ENCODE measurements at regions not wholly inside any gene's neighbourhood (a gene's known extent, or its start where the extent isn't known, plus 50 kb on each side); places are given as distances from the start of the nearest gene placed in this dataset.

DNA sequence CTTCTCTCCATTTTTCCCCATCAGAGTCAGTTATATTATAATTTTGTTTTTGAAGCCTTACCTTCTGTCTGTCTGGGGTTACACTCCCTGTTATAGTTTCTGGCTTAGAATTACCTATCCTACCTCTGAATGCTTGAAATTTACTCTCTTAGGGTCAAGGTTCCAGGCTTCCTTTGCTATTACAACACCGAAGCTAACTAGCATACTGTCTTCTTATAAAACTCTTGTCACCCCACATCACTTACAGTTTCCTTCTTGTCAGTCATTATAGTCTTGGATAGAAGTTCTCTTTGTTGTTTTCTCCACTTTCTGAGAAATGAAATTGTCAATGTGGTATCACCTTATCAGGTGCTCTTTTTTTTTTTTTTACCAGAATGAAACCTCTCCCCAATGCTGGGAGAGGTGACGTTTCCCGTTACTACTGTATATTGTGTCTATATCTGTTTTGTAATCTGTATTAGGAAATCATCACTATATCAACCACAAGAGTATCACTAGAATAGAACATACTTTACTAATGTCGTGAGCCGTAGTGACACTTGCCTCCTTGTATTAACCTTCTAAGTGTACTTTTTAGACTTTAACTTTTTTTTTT is 69.2 kb upstream of the PSMA6 start:
- no peak for DNase-seq

DNA sequence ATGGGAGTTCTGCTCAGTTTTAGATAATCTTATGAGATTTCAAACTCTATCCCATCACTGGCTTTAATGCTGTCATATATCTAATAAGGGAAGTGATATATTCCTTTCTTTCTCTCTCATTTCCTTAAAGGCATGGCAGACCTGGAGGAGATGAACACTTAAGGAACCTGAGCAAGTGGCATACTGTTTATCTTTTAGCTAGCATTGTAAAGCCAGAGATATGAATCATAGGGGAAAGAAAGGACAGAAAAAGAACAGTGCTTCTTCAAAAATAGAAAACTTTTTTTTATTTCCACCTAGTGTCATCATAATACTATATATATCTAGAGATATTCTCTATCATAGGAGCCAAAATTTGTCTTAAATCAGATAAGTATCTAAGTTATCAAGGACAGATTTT is 68.3 kb upstream of the PSMA6 start:
- DNase-seq: no peak

DNA sequence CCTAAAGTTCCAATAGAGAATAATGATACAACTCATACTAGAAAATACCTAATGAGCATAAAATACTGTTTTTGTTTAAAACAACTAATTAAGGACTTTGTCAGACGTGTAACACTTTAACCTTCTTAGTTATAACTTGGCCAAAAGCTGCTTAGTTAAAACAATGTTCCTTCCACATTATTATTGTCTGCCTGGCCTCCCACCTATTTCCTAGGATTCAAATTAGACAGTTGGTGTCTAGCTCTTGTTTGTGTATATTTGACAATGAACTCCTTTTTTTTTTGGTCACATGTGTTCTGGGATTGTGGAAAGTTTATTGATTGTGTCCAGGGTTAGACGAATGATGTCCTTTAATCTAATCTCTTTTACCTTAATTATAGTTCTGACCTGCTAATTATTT is 67.6 kb upstream of the PSMA6 start:
- DNase-seq: no peak

DNA sequence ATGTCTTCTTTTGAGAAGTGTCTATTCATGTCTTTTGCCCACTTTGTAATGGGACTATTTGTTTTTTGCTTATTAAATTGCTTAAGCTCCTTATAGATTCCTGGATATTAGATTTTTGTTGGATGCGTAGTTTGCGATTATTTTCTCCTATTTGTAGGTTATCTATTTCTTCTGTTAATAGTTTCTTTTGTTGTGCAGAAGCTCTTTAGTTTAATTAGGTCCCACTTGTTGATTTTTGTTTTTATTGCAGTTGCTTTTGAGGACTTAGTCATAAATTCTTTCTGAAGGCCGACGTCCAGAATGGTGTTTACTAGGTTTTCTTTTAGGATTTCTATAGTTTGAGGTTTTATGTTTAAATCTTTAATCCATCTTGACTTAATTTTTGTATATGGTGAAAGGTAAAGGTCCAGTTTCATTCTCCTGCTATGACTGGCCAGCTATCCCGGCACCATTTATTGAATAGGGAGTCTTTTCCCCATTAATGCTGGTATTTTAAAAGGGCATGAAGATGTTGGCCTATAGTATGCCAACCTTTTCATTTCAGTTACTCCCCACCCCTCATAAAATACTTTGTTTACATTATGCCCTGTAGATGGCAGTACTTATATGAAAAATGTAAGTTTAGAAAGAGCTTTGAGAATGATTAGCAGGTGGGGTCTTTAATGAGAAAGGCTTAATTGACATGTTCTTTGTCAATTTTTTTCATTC is 62.9 kb upstream of the PSMA6 start:
- DNase-seq: no peak

DNA sequence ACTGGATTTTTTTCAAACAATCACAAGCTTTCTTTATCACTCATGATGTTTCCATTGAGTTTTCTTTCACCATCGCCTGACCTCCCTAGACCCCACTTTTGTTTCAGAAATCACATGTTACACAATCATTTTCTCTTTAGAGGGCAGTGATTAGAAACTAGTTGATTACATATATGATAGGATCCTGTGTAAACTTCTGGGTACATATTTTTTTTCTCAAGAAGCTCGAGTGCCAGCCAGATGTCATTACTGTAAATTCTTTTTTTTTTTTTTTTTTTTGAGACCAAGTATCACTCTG is 62.4 kb upstream of the PSMA6 start:
- DNase-seq: no peak

DNA sequence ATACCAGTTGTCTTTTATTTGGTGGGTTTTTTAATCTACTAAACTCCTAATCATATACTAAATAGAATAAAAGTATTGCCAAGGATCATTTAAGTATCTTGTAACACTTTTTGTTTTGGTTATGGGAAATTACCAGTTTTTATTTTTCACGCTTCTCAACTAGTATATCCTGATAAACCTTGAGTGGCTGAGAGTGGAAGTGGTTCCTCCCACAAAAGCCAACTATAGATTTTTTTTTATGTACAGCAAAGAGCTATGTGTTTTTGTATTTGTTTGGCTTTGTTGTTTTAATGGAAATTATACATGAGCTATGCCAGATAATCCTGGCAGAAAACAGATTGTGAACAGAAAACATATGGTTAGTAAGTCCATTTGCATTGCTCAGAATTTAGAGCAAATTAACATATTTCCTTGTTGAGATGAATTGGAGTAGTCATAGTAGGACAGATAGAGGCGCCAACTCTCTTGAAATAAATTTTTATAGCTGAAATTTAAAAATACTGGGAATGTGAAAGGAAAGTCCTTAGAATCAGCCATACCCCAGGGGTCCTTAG is 60.9 kb upstream of the PSMA6 start:
- DNase-seq: no peak

DNA sequence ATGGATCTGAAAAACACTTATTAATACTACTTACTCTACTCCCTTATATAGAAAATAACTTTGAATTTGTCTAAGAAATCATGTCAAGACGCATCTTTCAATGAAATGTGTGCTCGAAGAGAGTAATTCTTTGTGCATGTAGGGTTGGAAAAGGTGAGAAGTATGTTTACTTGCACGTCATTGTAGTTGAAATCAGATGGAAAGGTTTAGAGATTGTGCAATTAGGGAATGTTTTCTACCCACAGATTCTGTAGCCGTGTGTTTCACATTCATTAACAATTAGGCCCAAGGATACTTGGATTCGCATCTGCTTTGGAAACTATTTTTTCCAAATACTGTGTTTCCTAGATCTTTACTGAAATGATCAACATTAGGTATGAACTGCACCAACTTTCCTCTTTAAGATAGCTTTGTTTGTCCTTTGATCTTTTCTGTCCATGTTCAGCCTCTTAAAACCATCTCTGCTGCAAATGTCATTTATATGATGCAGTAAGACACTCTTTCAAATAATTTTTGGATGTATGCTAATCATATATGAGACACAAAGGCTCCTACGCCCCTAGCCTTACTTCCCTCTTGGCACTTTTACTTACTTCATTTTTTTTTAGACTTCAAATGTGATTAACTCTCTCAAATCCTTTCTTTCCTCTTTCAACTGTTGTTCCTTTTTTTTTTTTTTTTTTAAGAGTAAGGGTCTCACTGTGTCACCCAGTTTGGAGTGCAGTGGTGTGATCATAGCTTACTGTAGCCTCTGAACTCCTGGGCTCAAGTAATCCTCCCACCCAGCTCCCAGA is 58.0 kb upstream of the PSMA6 start:
- no peak for DNase-seq

DNA sequence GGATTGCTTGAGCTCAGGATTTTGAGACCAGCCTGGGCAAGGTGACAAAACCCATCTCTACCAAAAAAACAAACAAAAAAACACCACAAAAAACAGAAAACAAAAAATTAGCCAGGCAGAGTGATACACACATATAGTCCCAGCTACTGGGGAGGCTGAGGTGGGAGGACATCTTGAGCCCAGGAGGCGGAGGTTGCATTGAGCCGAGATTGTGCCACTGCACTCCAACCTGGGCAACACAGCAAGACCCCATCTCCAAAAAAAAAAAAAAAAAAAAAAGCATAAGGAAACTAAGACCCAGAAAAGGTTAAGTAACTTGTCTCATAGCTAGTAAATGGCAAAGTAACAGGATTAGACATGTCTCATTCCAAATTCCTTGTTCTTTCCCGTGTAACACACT is 56.3 kb upstream of the PSMA6 start:
- no peak for DNase-seq

DNA sequence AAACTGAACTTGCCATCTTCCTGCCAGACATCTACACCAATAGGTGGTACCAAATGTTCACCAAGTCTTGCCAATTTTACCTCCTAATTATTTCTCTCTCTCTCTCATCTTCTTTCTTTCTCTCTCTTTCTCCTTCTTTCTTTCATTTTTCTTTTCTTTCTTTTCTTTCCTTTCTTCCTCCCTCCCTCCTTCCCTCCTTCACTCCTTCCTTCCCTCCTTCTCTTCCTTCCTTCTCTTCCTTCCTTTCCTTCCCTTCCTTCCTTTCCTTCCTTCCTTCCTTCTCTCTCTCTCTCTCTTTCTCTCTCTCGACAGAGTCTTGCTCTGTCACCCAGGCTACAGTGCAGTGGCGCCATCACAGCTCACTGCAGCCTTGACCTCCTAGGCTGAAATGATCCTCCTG is 55.4 kb upstream of the PSMA6 start:
- no peak for DNase-seq

DNA sequence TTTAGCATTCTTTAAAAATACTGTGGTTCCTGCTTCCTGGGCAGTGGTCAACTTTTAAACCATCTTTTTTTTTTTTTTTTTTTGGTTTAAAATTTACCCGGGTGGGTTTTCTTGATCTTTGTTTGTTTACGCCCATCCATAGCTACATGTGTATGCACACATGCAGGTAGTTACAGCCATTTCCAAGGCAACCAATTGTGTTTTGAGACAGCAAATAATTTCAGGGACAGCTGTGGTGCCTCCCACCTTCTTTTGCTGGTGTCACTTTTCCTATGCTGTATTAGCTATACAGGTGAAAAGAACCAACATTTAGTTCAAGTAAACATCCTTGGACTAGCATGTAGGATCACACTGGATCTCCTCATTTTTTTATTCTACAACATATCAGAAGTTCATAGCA is 52.0 kb upstream of the PSMA6 start:
- peak; percentile 5 to 15 for DNase-seq

All from NCI-H1930 (cell line).